ENCODE measurements at regions not wholly inside any gene's neighbourhood (a gene's known extent, or its start where the extent isn't known, plus 50 kb on each side); places are given as distances from the start of the nearest gene placed in this dataset.

- no peak for DNase-seq (ENCODE audit: low read depth, low spot score)
- ATAC-seq = no peak
- Histone ChIP-seq H3K9me3 (ENCODE audit: control insufficient read depth, insufficient read depth, low read depth, low read length) (no peaks in the 10 kb centered on the region; the same call in 1 of the 2 replicates), H3K27me3 (ENCODE audit: control insufficient read depth, insufficient read depth, low read length) (no peaks in the 10 kb centered on the region), H3K4me3 (ENCODE audit: low read depth in 2 of 2, low read length in 2 of 2) (no peak overlapping the region), H3K4me1 (ENCODE audit: control insufficient read depth, insufficient read depth, low read length) (no peaks in the 10 kb centered on the region), H3K27ac (ENCODE audit: low read length) (no peak overlapping the region), H3K36me3 (ENCODE audit: control insufficient read depth, insufficient read depth, low read length) (no peaks in the 10 kb centered on the region)
- no TSS peak for BruUV-seq (replicated peaks)
- TF ChIP-seq, protein P1, sequence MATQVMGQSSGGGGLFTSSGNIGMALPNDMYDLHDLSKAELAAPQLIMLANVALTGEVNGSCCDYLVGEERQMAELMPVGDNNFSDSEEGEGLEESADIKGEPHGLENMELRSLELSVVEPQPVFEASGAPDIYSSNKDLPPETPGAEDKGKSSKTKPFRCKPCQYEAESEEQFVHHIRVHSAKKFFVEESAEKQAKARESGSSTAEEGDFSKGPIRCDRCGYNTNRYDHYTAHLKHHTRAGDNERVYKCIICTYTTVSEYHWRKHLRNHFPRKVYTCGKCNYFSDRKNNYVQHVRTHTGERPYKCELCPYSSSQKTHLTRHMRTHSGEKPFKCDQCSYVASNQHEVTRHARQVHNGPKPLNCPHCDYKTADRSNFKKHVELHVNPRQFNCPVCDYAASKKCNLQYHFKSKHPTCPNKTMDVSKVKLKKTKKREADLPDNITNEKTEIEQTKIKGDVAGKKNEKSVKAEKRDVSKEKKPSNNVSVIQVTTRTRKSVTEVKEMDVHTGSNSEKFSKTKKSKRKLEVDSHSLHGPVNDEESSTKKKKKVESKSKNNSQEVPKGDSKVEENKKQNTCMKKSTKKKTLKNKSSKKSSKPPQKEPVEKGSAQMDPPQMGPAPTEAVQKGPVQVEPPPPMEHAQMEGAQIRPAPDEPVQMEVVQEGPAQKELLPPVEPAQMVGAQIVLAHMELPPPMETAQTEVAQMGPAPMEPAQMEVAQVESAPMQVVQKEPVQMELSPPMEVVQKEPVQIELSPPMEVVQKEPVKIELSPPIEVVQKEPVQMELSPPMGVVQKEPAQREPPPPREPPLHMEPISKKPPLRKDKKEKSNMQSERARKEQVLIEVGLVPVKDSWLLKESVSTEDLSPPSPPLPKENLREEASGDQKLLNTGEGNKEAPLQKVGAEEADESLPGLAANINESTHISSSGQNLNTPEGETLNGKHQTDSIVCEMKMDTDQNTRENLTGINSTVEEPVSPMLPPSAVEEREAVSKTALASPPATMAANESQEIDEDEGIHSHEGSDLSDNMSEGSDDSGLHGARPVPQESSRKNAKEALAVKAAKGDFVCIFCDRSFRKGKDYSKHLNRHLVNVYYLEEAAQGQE (IDR thresholded peaks at IDR 0.05; ENCODE audit: insufficient read depth in 1 of 2, low read depth in 2 of 2, low read length in 1 of 2) = no peak
- TF ChIP-seq TCF7L2 (IDR thresholded peaks at IDR 0.05; ENCODE audit: low read depth, low read length) (no peak), SIN3A (IDR thresholded peaks at IDR 0.05; ENCODE audit: borderline replicate concordance, insufficient read depth, low read depth, low read length) (no peak), POLR2AphosphoS5 (IDR thresholded peaks at IDR 0.05; ENCODE audit: low read depth, low read length) (no peak)
- TF ChIP-seq, protein P2, sequence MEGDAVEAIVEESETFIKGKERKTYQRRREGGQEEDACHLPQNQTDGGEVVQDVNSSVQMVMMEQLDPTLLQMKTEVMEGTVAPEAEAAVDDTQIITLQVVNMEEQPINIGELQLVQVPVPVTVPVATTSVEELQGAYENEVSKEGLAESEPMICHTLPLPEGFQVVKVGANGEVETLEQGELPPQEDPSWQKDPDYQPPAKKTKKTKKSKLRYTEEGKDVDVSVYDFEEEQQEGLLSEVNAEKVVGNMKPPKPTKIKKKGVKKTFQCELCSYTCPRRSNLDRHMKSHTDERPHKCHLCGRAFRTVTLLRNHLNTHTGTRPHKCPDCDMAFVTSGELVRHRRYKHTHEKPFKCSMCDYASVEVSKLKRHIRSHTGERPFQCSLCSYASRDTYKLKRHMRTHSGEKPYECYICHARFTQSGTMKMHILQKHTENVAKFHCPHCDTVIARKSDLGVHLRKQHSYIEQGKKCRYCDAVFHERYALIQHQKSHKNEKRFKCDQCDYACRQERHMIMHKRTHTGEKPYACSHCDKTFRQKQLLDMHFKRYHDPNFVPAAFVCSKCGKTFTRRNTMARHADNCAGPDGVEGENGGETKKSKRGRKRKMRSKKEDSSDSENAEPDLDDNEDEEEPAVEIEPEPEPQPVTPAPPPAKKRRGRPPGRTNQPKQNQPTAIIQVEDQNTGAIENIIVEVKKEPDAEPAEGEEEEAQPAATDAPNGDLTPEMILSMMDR (IDR thresholded peaks at IDR 0.05) = no peak
- ChIA-PET POLR2A (no interaction called here), CTCF (interaction anchor here (0.7 kb wide), 1 partner anchor 11 kb away, joined by 4 read pairs; no protein-coding TSS in a partner anchor)
- intact Hi-C loops (cut with micrococcal nuclease; ENCODE audit: unreplicated experiment) = no loop called here
- in situ Hi-C loops (cut with HindIII; ENCODE audit: low pct_unique_long_range_greater_than_20kb, low sequenced_read_pairs) = no loop called here
Measured at GRCh38 chr1:116844775-116845174, 64.9 kb upstream of the PTGFRN start.

GRCh38 chr1:116847190-116847589 is 62.5 kb upstream of the PTGFRN start:
- CTCF ChIA-PET = no interaction called here
- in situ Hi-C loops (cut with HindIII; ENCODE audit: low pct_unique_long_range_greater_than_20kb, low sequenced_read_pairs) (no loop called here), intact Hi-C loops (cut with micrococcal nuclease; ENCODE audit: unreplicated experiment) (no loop called here)

More at GRCh38 chr1:116847190-116847589, 62.5 kb upstream of the PTGFRN start:
- Histone ChIP-seq H3K9me3 (ENCODE audit: control insufficient read depth, insufficient read depth, low read depth, low read length) (no peaks in the 10 kb centered on the region; the same call in 1 of the 2 replicates), H3K4me3 (ENCODE audit: low read depth in 2 of 2, low read length in 2 of 2) (no peak overlapping the region), H3K27me3 (ENCODE audit: control insufficient read depth, insufficient read depth, low read length) (no peaks in the 10 kb centered on the region), H3K27ac (ENCODE audit: low read length) (no peak overlapping the region), H3K36me3 (ENCODE audit: control insufficient read depth, insufficient read depth, low read length) (no peaks in the 10 kb centered on the region), H3K4me1 (ENCODE audit: control insufficient read depth, insufficient read depth, low read length) (no peaks in the 10 kb centered on the region)
- no peak for TF ChIP-seq POLR2AphosphoS5 (IDR thresholded peaks at IDR 0.05; ENCODE audit: low read depth, low read length)
- no peak for TF ChIP-seq TCF7L2 (IDR thresholded peaks at IDR 0.05; ENCODE audit: low read depth, low read length)
- TF ChIP-seq SIN3A (IDR thresholded peaks at IDR 0.05; ENCODE audit: borderline replicate concordance, insufficient read depth, low read depth, low read length) = no peak
- TF ChIP-seq, protein P2 (IDR thresholded peaks at IDR 0.05) = no peak
- TF ChIP-seq, protein P1 (IDR thresholded peaks at IDR 0.05; ENCODE audit: insufficient read depth in 1 of 2, low read depth in 2 of 2, low read length in 1 of 2) = no peak
- ATAC-seq = no peak
- no TSS peak for BruUV-seq (replicated peaks)
- DNase-seq (ENCODE audit: low read depth, low spot score) = no peak
- POLR2A ChIA-PET = no interaction called here

Measured in Panc1 (cell line).